AG10803 (cell line): ENCODE measurements at regions not wholly inside any gene's neighbourhood (a gene's known extent, or its start where the extent isn't known, plus 50 kb on each side); places are given as distances from the start of the nearest gene placed in this dataset.

Experiments
- DNase-seq: peaks from one replicate; pipeline ENCODE4 v3.0.0; 2010; ENCODE audit warnings: low read depth
- H3K4me3 ChIP-seq: 2 replicates; pipeline ENCODE4 v1.5.1; 2011; ENCODE audit warnings: mild to moderate bottlenecking, low read length, control low read depth
- TF ChIP-seq, protein P1 (sequence below): conservative IDR thresholded peaks from 2 replicates; pipeline ENCODE4 v1.5.1; 2011; ENCODE audit warnings: mild to moderate bottlenecking, low read length, control low read depth, inconsistent platforms

GRCh38 chr13:78428646-78429045, 174.7 kb downstream of the POU4F1 start:
- H3K4me3 ChIP-seq, result no peak overlapping the region
- TF ChIP-seq, protein P1, sequence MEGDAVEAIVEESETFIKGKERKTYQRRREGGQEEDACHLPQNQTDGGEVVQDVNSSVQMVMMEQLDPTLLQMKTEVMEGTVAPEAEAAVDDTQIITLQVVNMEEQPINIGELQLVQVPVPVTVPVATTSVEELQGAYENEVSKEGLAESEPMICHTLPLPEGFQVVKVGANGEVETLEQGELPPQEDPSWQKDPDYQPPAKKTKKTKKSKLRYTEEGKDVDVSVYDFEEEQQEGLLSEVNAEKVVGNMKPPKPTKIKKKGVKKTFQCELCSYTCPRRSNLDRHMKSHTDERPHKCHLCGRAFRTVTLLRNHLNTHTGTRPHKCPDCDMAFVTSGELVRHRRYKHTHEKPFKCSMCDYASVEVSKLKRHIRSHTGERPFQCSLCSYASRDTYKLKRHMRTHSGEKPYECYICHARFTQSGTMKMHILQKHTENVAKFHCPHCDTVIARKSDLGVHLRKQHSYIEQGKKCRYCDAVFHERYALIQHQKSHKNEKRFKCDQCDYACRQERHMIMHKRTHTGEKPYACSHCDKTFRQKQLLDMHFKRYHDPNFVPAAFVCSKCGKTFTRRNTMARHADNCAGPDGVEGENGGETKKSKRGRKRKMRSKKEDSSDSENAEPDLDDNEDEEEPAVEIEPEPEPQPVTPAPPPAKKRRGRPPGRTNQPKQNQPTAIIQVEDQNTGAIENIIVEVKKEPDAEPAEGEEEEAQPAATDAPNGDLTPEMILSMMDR, result no peak
- DNase-seq, result no peak

DNA sequence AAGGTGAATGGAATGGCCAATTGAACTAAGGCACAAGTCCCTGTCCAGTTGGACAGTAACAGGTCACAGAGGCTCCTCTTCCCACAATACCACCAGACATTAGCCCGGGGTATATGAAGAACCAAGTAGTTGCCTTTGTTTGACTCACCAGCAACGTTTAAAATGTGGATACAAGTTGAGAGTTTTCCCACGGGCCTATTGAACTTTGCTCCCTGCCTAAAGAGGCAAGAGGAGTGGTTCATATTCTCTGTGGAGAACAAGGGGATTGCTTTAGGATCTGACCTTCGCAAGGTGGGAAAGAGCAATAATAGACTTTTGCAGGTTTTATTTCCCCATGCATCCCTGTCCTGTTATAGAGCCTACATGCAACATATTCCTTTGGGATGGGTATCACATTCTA, 177.2 kb downstream of the POU4F1 start:
- DNase-seq, result no peak
- TF ChIP-seq, protein P1, result no peak
- no peak overlapping the region for H3K4me3 ChIP-seq

GRCh38 chr13:78420814-78421213, 182.5 kb downstream of the POU4F1 start:
- no peak for DNase-seq
- TF ChIP-seq, protein P1, result no peak

GRCh38 chr13:78413887-78414553, 189.3 kb downstream of the POU4F1 start:
- no peak for DNase-seq
- no peak overlapping the region for H3K4me3 ChIP-seq
- TF ChIP-seq, protein P1, result no peak

More at GRCh38 chr13:78420814-78421213, 182.5 kb downstream of the POU4F1 start:
- no peak overlapping the region for H3K4me3 ChIP-seq

- DNase-seq, result no peak
- no peak overlapping the region for H3K4me3 ChIP-seq
- TF ChIP-seq, protein P1, result no peak
Measured at GRCh38 chr13:78410847-78411246, 192.5 kb downstream of the POU4F1 start.

- DNase-seq, result no peak
- H3K4me3 ChIP-seq, result no peak overlapping the region
- TF ChIP-seq, protein P1, result no peak
Measured at GRCh38 chr13:78410164-78410563, 193.2 kb downstream of the POU4F1 start.

DNA sequence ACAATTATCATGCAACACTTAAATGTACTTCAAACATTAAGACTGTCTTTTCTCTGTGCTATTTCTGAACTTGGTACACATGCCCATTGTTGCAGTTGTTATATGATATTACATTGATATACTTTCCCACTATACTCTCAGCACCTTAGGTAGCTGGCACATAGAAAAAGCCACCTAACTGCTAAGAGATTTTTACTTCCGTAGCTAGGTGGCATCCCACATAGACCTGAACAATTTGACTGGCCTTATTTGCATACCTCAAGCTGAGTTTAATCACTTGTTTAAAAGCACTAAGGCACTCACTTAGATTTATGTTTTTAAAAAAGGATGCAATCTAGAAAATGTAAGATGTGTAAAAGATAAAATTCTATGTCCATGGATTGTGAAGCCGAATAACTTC, 194.2 kb downstream of the POU4F1 start:
- no peak for DNase-seq
- no peak overlapping the region for H3K4me3 ChIP-seq
- TF ChIP-seq, protein P1, result no peak
